Suprapubic skin (tissue), 4 donors: ENCODE measurements at regions not wholly inside any gene's neighbourhood (a gene's known extent, or its start where the extent isn't known, plus 50 kb on each side); places are given as distances from the start of the nearest gene placed in this dataset.

Experiments
- DNase-seq, 2 donors: peaks; one replicate each; pipeline ENCODE4 v3.0.0-alpha.2; 2019; ENCODE audit warnings: low spot score in 2 of 2
- H3K27ac ChIP-seq: fragments of 200-600 bp; sonication (generic); one replicate; pipeline ENCODE4 v1.5.1; 2019
- H3K27me3 ChIP-seq: fragments of 200-600 bp; sonication (generic); one replicate; pipeline ENCODE4 v1.5.1; 2019
- H3K36me3 ChIP-seq: fragments of 200-600 bp; sonication (generic); one replicate; pipeline ENCODE4 v1.5.1; 2019
- H3K4me1 ChIP-seq: fragments of 200-600 bp; sonication (generic); one replicate; pipeline ENCODE4 v1.5.1; 2019
- H3K4me3 ChIP-seq: fragments of 200-600 bp; sonication (generic); one replicate; pipeline ENCODE4 v1.5.1; 2019; ENCODE audit warnings: mild to moderate bottlenecking
- H3K9me3 ChIP-seq: fragments of 200-600 bp; sonication (generic); one replicate; pipeline ENCODE4 v1.5.1; 2019
- CTCF ChIP-seq, 2 donors: fragments of 200-600 bp in 1 of 2; fragments of 450-650 bp in 1 of 2; sonication (generic) in 1 of 2; IDR thresholded peaks; one replicate each; pipeline ENCODE4 v1.5.1; 2016 to 2019; ENCODE audit warnings: antibody characterized with exemption in 2 of 2, mild to moderate bottlenecking in 1 of 2, moderate library complexity in 1 of 2
- EP300 ChIP-seq: sonication (generic); formaldehyde crosslinking; IDR thresholded peaks from one replicate; pipeline ENCODE4 v1.6.1; 2017; ENCODE audit warnings: antibody characterized with exemption
- POLR2A ChIP-seq, 2 donors: fragments of 450-650 bp; IDR thresholded peaks; one replicate each; pipeline ENCODE4 v1.6.1; 2017; ENCODE audit warnings: antibody characterized with exemption in 2 of 2, mild to moderate bottlenecking in 2 of 2, moderate library complexity in 2 of 2
- POLR2AphosphoS5 ChIP-seq, 3 donors: sonication (generic); formaldehyde crosslinking; IDR thresholded peaks; one replicate each; pipeline ENCODE4 v1.6.1; 2017; ENCODE audit warnings: antibody characterized with exemption in 3 of 3
- WGBS: methylation state at CpG from one replicate; pipeline ENCODE4 v1.1.5; 2018; 5-methylcytosine and 5-hydroxymethylcytosine counted together

GRCh38 chr13:99832347-99832746 lies 139.2 kb downstream of the ZIC5 start:
- WGBS, result 64% methylated on average over 1 of the region's 1 CpG

GRCh38 chr13:99830931-99831330 lies 140.6 kb downstream of the ZIC5 start:
- H3K9me3 ChIP-seq, result no peaks in the 10 kb centered on the region
- TF ChIP-seq CTCF (IDR thresholded peaks at IDR 0.05) (no peak), POLR2AphosphoS5 (IDR thresholded peaks at IDR 0.05) (no peak), POLR2A (IDR thresholded peaks at IDR 0.05) (no peak), EP300 (no peak)
- DNase-seq, result no peak
- H3K27me3 ChIP-seq, result no peaks in the 10 kb centered on the region
- H3K27ac ChIP-seq, result no peak overlapping the region
- H3K4me3 ChIP-seq, result no peak overlapping the region
- H3K36me3 ChIP-seq, result no peaks in the 10 kb centered on the region
- WGBS, result 86% methylated on average over 3 of the region's 3 CpGs
- H3K4me1 ChIP-seq, result no peaks in the 10 kb centered on the region

More at GRCh38 chr13:99832347-99832746, 139.2 kb downstream of the ZIC5 start:
- H3K4me3 ChIP-seq, result no peak overlapping the region
- no peaks in the 10 kb centered on the region for H3K36me3 ChIP-seq
- no peak for DNase-seq
- H3K27ac ChIP-seq, result no peak overlapping the region
- H3K4me1 ChIP-seq, result no peaks in the 10 kb centered on the region
- no peaks in the 10 kb centered on the region for H3K9me3 ChIP-seq
- TF ChIP-seq CTCF (IDR thresholded peaks at IDR 0.05) (no peak), EP300 (no peak), POLR2AphosphoS5 (IDR thresholded peaks at IDR 0.05) (no peak), POLR2A (IDR thresholded peaks at IDR 0.05) (no peak)
- H3K27me3 ChIP-seq, result no peaks in the 10 kb centered on the region

- no peaks in the 10 kb centered on the region for H3K4me1 ChIP-seq
- no peaks in the 10 kb centered on the region for H3K36me3 ChIP-seq
- no peak for TF ChIP-seq POLR2A (IDR thresholded peaks at IDR 0.05)
- no peak for TF ChIP-seq EP300
- TF ChIP-seq CTCF (IDR thresholded peaks at IDR 0.05), result no peak
- no peak for TF ChIP-seq POLR2AphosphoS5 (IDR thresholded peaks at IDR 0.05)
- no peaks in the 10 kb centered on the region for H3K9me3 ChIP-seq
- no peak for DNase-seq
- H3K27me3 ChIP-seq, result no peaks in the 10 kb centered on the region
- H3K27ac ChIP-seq, result no peak overlapping the region
- 91% methylated on average over 12 of the region's 12 CpGs for WGBS
- H3K4me3 ChIP-seq, result no peak overlapping the region
Measured at GRCh38 chr13:99829593-99830239, 141.9 kb downstream of the ZIC5 start.

- H3K36me3 ChIP-seq, result no peaks in the 10 kb centered on the region
- 63% methylated on average over 5 of the region's 5 CpGs for WGBS
- TF ChIP-seq POLR2AphosphoS5 (IDR thresholded peaks at IDR 0.05), result no peak
- TF ChIP-seq CTCF (IDR thresholded peaks at IDR 0.05), result no peak
- no peak for TF ChIP-seq POLR2A (IDR thresholded peaks at IDR 0.05)
- TF ChIP-seq EP300, result no peak
Measured at GRCh38 chr13:99829161-99829560, 142.4 kb downstream of the ZIC5 start.

GRCh38 chr13:99828735-99829134 lies 142.8 kb downstream of the ZIC5 start:
- H3K4me1 ChIP-seq, result no peaks in the 10 kb centered on the region
- H3K27me3 ChIP-seq, result no peaks in the 10 kb centered on the region
- no peaks in the 10 kb centered on the region for H3K9me3 ChIP-seq
- no peak overlapping the region for H3K4me3 ChIP-seq
- no peak for DNase-seq
- H3K36me3 ChIP-seq, result no peaks in the 10 kb centered on the region
- H3K27ac ChIP-seq, result no peak overlapping the region
- 57% methylated on average over 7 of the region's 8 CpGs for WGBS
- TF ChIP-seq EP300 (no peak), POLR2A (IDR thresholded peaks at IDR 0.05) (no peak), POLR2AphosphoS5 (IDR thresholded peaks at IDR 0.05) (no peak), CTCF (IDR thresholded peaks at IDR 0.05) (no peak)

More at GRCh38 chr13:99829161-99829560, 142.4 kb downstream of the ZIC5 start:
- Histone ChIP-seq H3K9me3 (no peaks in the 10 kb centered on the region), H3K4me3 (no peak overlapping the region), H3K27me3 (no peaks in the 10 kb centered on the region), H3K4me1 (no peaks in the 10 kb centered on the region), H3K27ac (no peak overlapping the region)
- DNase-seq, result no peak
